GM12878 (cell line): ENCODE measurements at regions not wholly inside any gene's neighbourhood (a gene's known extent, or its start where the extent isn't known, plus 50 kb on each side); places are given as distances from the start of the nearest gene placed in this dataset.

Source experiments
- ATAC-seq: fragments of 200-7000 bp; cut with Tn5 transposase; 3 replicates; pipeline ENCODE4 v1.9.1; 2020; ENCODE audit warnings: mild to moderate bottlenecking, moderate library complexity
- BruUV-seq: library from RNA; stranded (reverse); fragments of 400-500 nt; replicated peaks from 2 replicates; lab custom pipeline; 2021; lab: Mats Ljungman, UMichigan
- CTCF ChIA-PET: fragments of 300-600 bp; sonication (Branson Sonifier 250); formaldehyde crosslinking; extraction: SDS; loops from one replicate; lab custom pipeline; 2021; ENCODE audit warnings: inconsistent platforms; lab: Yijun Ruan, JAX
- POLR2A ChIA-PET: fragments of 350-600 bp; formaldehyde crosslinking; extraction: SDS; loops from one replicate; lab custom pipeline; 2021; ENCODE audit warnings: inconsistent platforms; lab: Charles Lee
- RAD21 ChIA-PET: fragments of 300-600 bp; sonication (Branson Sonifier 250); formaldehyde crosslinking; loops from one replicate; lab custom pipeline; 2023; ENCODE audit warnings: antibody characterized with exemption; ENCODE audit not compliant: unreplicated experiment; lab: Charles Lee
- SMC1A ChIA-PET: fragments of 300-600 bp; sonication (Branson Sonifier 250); formaldehyde crosslinking; loops from one replicate; lab custom pipeline; 2023; ENCODE audit not compliant: unreplicated experiment, uncharacterized antibody; lab: Charles Lee
- DNase-seq: peaks from one replicate; pipeline ENCODE4 v3.0.0-alpha.2; 2011; ENCODE audit warnings: low read depth, low spot score
- FAIRE-seq: peaks from 3 replicates; lab custom pipeline; 2011; peaks lifted over from hg19 to GRCh38; lab: Jason Lieb, UNC
- H2AFZ ChIP-seq: 2 replicates; pipeline ENCODE4 v1.6.0; 2011; ENCODE audit warnings: low read depth, low read length, control low read depth; ENCODE audit not compliant: control insufficient read depth
- H3K27ac ChIP-seq: 2 replicates; pipeline ENCODE4 v1.5.1; 2011; ENCODE audit warnings: control low read depth; ENCODE audit not compliant: control insufficient read depth, insufficient read depth
- H3K27me3 ChIP-seq, 2 experiments: replicated peaks in 1 of 2; 2 replicates each; pipeline versions ENCODE4 v1.6.0 to v1.6.1; 2011; ENCODE audit warnings: low read length in 1 of 2; ENCODE audit not compliant: control insufficient read depth in 2 of 2, insufficient read depth in 2 of 2
- H3K36me3 ChIP-seq, 2 experiments: 2 replicates each; pipeline ENCODE4 v1.5.1; 2011; ENCODE audit warnings: low read length in 1 of 2; ENCODE audit not compliant: control insufficient read depth in 2 of 2, insufficient read depth in 2 of 2
- H3K4me1 ChIP-seq: 2 replicates; pipeline ENCODE4 v1.6.1; 2011; ENCODE audit warnings: mild to moderate bottlenecking, low read length, moderate library complexity, mixed read lengths; ENCODE audit not compliant: control insufficient read depth, insufficient read depth
- H3K4me2 ChIP-seq: 2 replicates; pipeline ENCODE4 v1.6.0; 2011; ENCODE audit warnings: control low read depth; ENCODE audit not compliant: control insufficient read depth, insufficient read depth
- H3K4me3 ChIP-seq: fragments of 200-600 bp; sonication (generic); 2 replicates; pipeline ENCODE4 v1.5.1; 2016
- H3K79me2 ChIP-seq: 2 replicates; pipeline ENCODE4 v1.6.0; 2011; ENCODE audit warnings: low read length; ENCODE audit not compliant: control insufficient read depth, insufficient read depth
- H3K9ac ChIP-seq: 2 replicates; pipeline ENCODE4 v1.8.0; 2011; ENCODE audit warnings: low read length, control low read depth, mixed read lengths; ENCODE audit not compliant: control insufficient read depth, insufficient read depth
- H3K9me3 ChIP-seq: replicated peaks from 3 replicates; pipeline ENCODE4 v1.5.1; 2011; ENCODE audit warnings: mild to moderate bottlenecking, low read length; ENCODE audit not compliant: control insufficient read depth, insufficient read depth
- H4K20me1 ChIP-seq: 2 replicates; pipeline ENCODE4 v1.6.0; 2011; ENCODE audit not compliant: control insufficient read depth, insufficient read depth
- BCL3 ChIP-seq: IDR thresholded peaks from 2 replicates; pipeline ENCODE4 v1.6.1; 2011; ENCODE audit warnings: borderline replicate concordance, low read depth, mild to moderate bottlenecking, moderate library complexity, low read length; ENCODE audit not compliant: insufficient read depth, poor library complexity, severe bottlenecking
- CEBPB ChIP-seq, 2 experiments: fragments of 150-350 bp in 1 of 2; IDR thresholded peaks; 2 replicates each; pipeline ENCODE4 v1.6.1; 2012 to 2014; ENCODE audit warnings: low read depth in 2 of 2, low read length in 2 of 2, borderline replicate concordance in 1 of 2, inconsistent platforms in 1 of 2
- CTCF ChIP-seq, 3 experiments: IDR thresholded peaks in 2 of 3; conservative IDR thresholded peaks in 1 of 3; 2 replicates each; pipeline ENCODE4 v1.5.1; 2011; ENCODE audit warnings: low read depth in 3 of 3, low read length in 3 of 3, mild to moderate bottlenecking in 3 of 3, control low read depth in 2 of 3, moderate library complexity in 2 of 3, inconsistent platforms in 1 of 3, mixed read lengths in 1 of 3; ENCODE audit not compliant: control insufficient read depth in 2 of 3, insufficient read depth in 1 of 3; ENCODE audit errors: extremely low read depth in 1 of 3
- E2F8 ChIP-seq: fragments of 450-650 bp; IDR thresholded peaks from 2 replicates; pipeline ENCODE4 v1.6.1; 2018; ENCODE audit warnings: mild to moderate bottlenecking, low read depth, moderate library complexity; ENCODE audit not compliant: partially characterized antibody
- EED ChIP-seq: sonication (generic); IDR thresholded peaks from 2 replicates; pipeline ENCODE4 v1.6.1; 2016; ENCODE audit warnings: antibody characterized with exemption, low read depth
- IKZF1 ChIP-seq: fragments of 450-650 bp; conservative IDR thresholded peaks from 2 replicates; pipeline ENCODE4 v1.6.1; 2017; ENCODE audit warnings: antibody characterized with exemption, mild to moderate bottlenecking
- IRF5 ChIP-seq: fragments of 450-650 bp; IDR thresholded peaks from 2 replicates; pipeline ENCODE4 v1.6.1; 2017; ENCODE audit warnings: borderline replicate concordance
- JUNB ChIP-seq: IDR thresholded peaks from 2 replicates; pipeline ENCODE4 v1.6.1; 2016; ENCODE audit warnings: antibody characterized with exemption, mild to moderate bottlenecking
- PBX3 ChIP-seq: IDR thresholded peaks from 2 replicates; pipeline ENCODE4 v1.6.1; 2011; ENCODE audit warnings: mild to moderate bottlenecking, low read depth, low read length, moderate library complexity; ENCODE audit not compliant: insufficient replicate concordance
- RB1 ChIP-seq: fragments of 450-650 bp; formaldehyde crosslinking; IDR thresholded peaks from 2 replicates; pipeline ENCODE4 v1.6.1; 2017; ENCODE audit warnings: mild to moderate bottlenecking, borderline replicate concordance
- SIX5 ChIP-seq: IDR thresholded peaks from 2 replicates; pipeline ENCODE4 v1.6.1; 2011; ENCODE audit warnings: mild to moderate bottlenecking, low read depth, low read length, moderate library complexity; ENCODE audit not compliant: severe bottlenecking
- SMAD5 ChIP-seq: IDR thresholded peaks from 2 replicates; pipeline ENCODE4 v1.6.1; 2016; ENCODE audit warnings: antibody characterized with exemption, low read depth
- TCF12 ChIP-seq: IDR thresholded peaks from 2 replicates; pipeline ENCODE4 v1.6.1; 2011; ENCODE audit warnings: low read depth, mild to moderate bottlenecking, low read length
- ZBED1 ChIP-seq: IDR thresholded peaks from 2 replicates; pipeline ENCODE4 v1.6.1; 2016; ENCODE audit warnings: borderline replicate concordance
- WGBS: methylation state at CpG from one replicate; pipeline ENCODE4 v1.1.6; 2016; ENCODE audit warnings: low lambda C conversion rate; ENCODE audit not compliant: insufficient replicate concordance, insufficient coverage; ENCODE audit errors: missing lambda C conversion rate; 5-methylcytosine and 5-hydroxymethylcytosine counted together
- in situ Hi-C: fragments of 300-500 bp; cut with MboI; formaldehyde crosslinking; loops from 9 replicates; pipeline ENCODE4 v1.14.3; 2018; ENCODE audit warnings: mixed read lengths
- intact Hi-C: fragments of 100-400 bp; cut with micrococcal nuclease; formaldehyde crosslinking; loops from one replicate; pipeline ENCODE4 v1.14.2; 2022; ENCODE audit not compliant: unreplicated experiment

- H3K36me3 ChIP-seq, result no peaks in the 10 kb centered on the region
- DNase-seq (no peak), FAIRE-seq (no peak)
- H4K20me1 ChIP-seq, result no peaks in the 10 kb centered on the region
- no TSS peak for BruUV-seq
- H3K27me3 ChIP-seq, result no peaks in the 10 kb centered on the region
- POLR2A ChIA-PET, result no interaction called here
- H3K9me3 ChIP-seq, result no peaks in the 10 kb centered on the region; the same call in 2 of the 3 replicates
- no peak overlapping the region for H3K4me2 ChIP-seq
- RAD21 ChIA-PET, result no interaction called here
- H3K9ac ChIP-seq, result no peak overlapping the region
- no peak for TF ChIP-seq IKZF1
- no peak for TF ChIP-seq CTCF (IDR thresholded peaks at IDR 0.05 in 2 of 3, conservative IDR thresholded peaks at IDR 0.05 in 1 of 3; ENCODE audit: control insufficient read depth in 2 of 3, extremely low read depth in 1 of 3, insufficient read depth in 1 of 3, low read depth in 3 of 3, low read length in 3 of 3)
- no peak for TF ChIP-seq JUNB
- TF ChIP-seq ZBED1, result no peak
- no peak for TF ChIP-seq RB1
- no peak for TF ChIP-seq SMAD5
- no peak for TF ChIP-seq CEBPB (IDR thresholded peaks at IDR 0.05; ENCODE audit: borderline replicate concordance in 1 of 2, low read depth in 2 of 2, low read length in 2 of 2)
- TF ChIP-seq SIX5, result no peak
- no peak for TF ChIP-seq IRF5
- TF ChIP-seq TCF12, result no peak
- TF ChIP-seq BCL3, result no peak
- TF ChIP-seq E2F8, result no peak
- TF ChIP-seq EED, result no peak
- no peak for TF ChIP-seq PBX3
- TF ChIP-seq, all 136 proteins: peak for 0
- Histone ChIP-seq H3K79me2 (no peaks in the 10 kb centered on the region), H2AFZ (no peak overlapping the region), H3K4me1 (no peaks in the 10 kb centered on the region), H3K4me3 (no peak overlapping the region), H3K27ac (no peak overlapping the region)
- in situ Hi-C loops, result no loop called here
- intact Hi-C loops, result no loop called here
- ChIA-PET CTCF (interaction anchor here (0.7 kb wide), 1 partner anchor 37 kb away, joined by 4 read pairs; no protein-coding TSS in a partner anchor), SMC1A (no interaction called here)
- 18% methylated on average over 7 of the region's 7 CpGs for WGBS
- no peak for ATAC-seq
Measured at GRCh38 chr7:131896165-131896863, 339.9 kb upstream of the PODXL start.
